GM23338 (cell line): ENCODE measurements at regions not wholly inside any gene's neighbourhood (a gene's known extent, or its start where the extent isn't known, plus 50 kb on each side); places are given as distances from the start of the nearest gene placed in this dataset.
A peak's percentile ranks its signal among the peaks of the same experiment; 100 is the strongest.

Experiments
- ATAC-seq: fragments of 200-7000 bp; cut with Tn5 transposase; 3 replicates; pipeline ENCODE4 v1.9.1; 2020
- DNase-seq: peaks from one replicate; pipeline ENCODE4 v3.0.0-alpha.2; 2015; ENCODE audit warnings: low spot score
- H2AFZ ChIP-seq: fragments of 200-600 bp; sonication (generic); 2 replicates; pipeline ENCODE4 v1.8.0; 2016; ENCODE audit warnings: antibody characterized with exemption, mild to moderate bottlenecking, moderate library complexity
- H3F3A ChIP-seq: fragments of 200-600 bp; sonication (generic); replicated peaks from 2 replicates; pipeline ENCODE4 v1.8.0; 2017; ENCODE audit warnings: antibody characterized with exemption, mixed run types, low read depth
- H3K27ac ChIP-seq: fragments of 200-600 bp; sonication (generic); 2 replicates; pipeline ENCODE4 v1.6.1; 2016; ENCODE audit warnings: low read depth
- H3K27me3 ChIP-seq: fragments of 200-600 bp; sonication (generic); 2 replicates; pipeline ENCODE4 v1.8.0; 2016; ENCODE audit warnings: mild to moderate bottlenecking, mixed run types, moderate library complexity; ENCODE audit not compliant: insufficient read depth
- H3K36me3 ChIP-seq: fragments of 200-600 bp; sonication (generic); 2 replicates; pipeline ENCODE4 v1.8.0; 2016; ENCODE audit warnings: mild to moderate bottlenecking; ENCODE audit not compliant: insufficient read depth
- H3K4me1 ChIP-seq: fragments of 200-600 bp; sonication (generic); 2 replicates; pipeline ENCODE4 v1.8.0; 2016; ENCODE audit warnings: mild to moderate bottlenecking, moderate library complexity; ENCODE audit not compliant: insufficient read depth
- H3K4me2 ChIP-seq: fragments of 200-600 bp; sonication (generic); 2 replicates; pipeline ENCODE4 v1.7.1; 2017; ENCODE audit warnings: mixed run types
- H3K4me3 ChIP-seq: fragments of 200-600 bp; sonication (generic); 2 replicates; pipeline ENCODE4 v1.6.1; 2016; ENCODE audit warnings: mixed run types
- H3K79me2 ChIP-seq: fragments of 200-600 bp; sonication (generic); replicated peaks from 2 replicates; pipeline ENCODE4 v1.8.0; 2017; ENCODE audit warnings: mild to moderate bottlenecking; ENCODE audit not compliant: insufficient read depth
- H3K9me2 ChIP-seq: fragments of 200-600 bp; sonication (generic); 2 replicates; pipeline ENCODE4 v1.8.0; 2017; ENCODE audit not compliant: insufficient read depth
- H4K20me1 ChIP-seq: fragments of 200-600 bp; sonication (generic); replicated peaks from 2 replicates; pipeline ENCODE4 v1.8.0; 2017; ENCODE audit warnings: mild to moderate bottlenecking; ENCODE audit not compliant: insufficient read depth
- H3K27ac Mint-ChIP-seq: 2 replicates; pipeline ENCODE4 v1.8.0; 2020; ENCODE audit warnings: inconsistent platforms, mild to moderate bottlenecking, moderate library complexity, mixed read lengths
- H3K27me3 Mint-ChIP-seq: 3 replicates; pipeline ENCODE4 v1.8.0; 2022; ENCODE audit warnings: low read depth, mild to moderate bottlenecking, moderate library complexity, mixed read lengths, inconsistent platforms; ENCODE audit not compliant: insufficient read depth, poor library complexity
- H3K36me3 Mint-ChIP-seq: 3 replicates; pipeline ENCODE4 v1.8.0; 2021; ENCODE audit warnings: low read depth, mild to moderate bottlenecking, inconsistent platforms, moderate library complexity, mixed read lengths
- H3K4me1 Mint-ChIP-seq: 3 replicates; pipeline ENCODE4 v1.8.0; 2020; ENCODE audit warnings: mild to moderate bottlenecking, inconsistent platforms, mixed read lengths
- H3K4me3 Mint-ChIP-seq: 3 replicates; pipeline ENCODE4 v1.8.0; 2021; ENCODE audit warnings: moderate library complexity, mild to moderate bottlenecking, inconsistent platforms, mixed read lengths
- H3K9me3 Mint-ChIP-seq: 3 replicates; pipeline ENCODE4 v1.8.0; 2020; ENCODE audit warnings: moderate library complexity, mild to moderate bottlenecking, inconsistent platforms, mixed read lengths
- CTCF ChIP-seq, 2 experiments: fragments of 200-600 bp in 1 of 2; sonication (generic) in 1 of 2; conservative IDR thresholded peaks; 2 replicates each; pipeline versions ENCODE4 v1.5.1 to v1.6.1; 2016 to 2017; ENCODE audit warnings: antibody characterized with exemption in 2 of 2, low read depth in 2 of 2, mild to moderate bottlenecking in 2 of 2, moderate library complexity in 1 of 2
- ETS1 ChIP-seq: IDR thresholded peaks from 2 replicates; pipeline ENCODE4 v1.6.1; 2016; ENCODE audit warnings: antibody characterized with exemption
- EZH2 ChIP-seq: fragments of 200-600 bp; sonication (generic); IDR thresholded peaks from one replicate; pipeline ENCODE4 v1.8.0; 2017; ENCODE audit warnings: antibody characterized with exemption, mild to moderate bottlenecking, low read depth; ENCODE audit not compliant: unreplicated experiment
- EZH2phosphoT487 ChIP-seq: fragments of 200-600 bp; sonication (generic); IDR thresholded peaks from one replicate; pipeline ENCODE4 v1.8.1; 2018; ENCODE audit warnings: antibody characterized with exemption; ENCODE audit not compliant: unreplicated experiment
- POLR2AphosphoS5 ChIP-seq: IDR thresholded peaks from 2 replicates; pipeline ENCODE4 v1.6.1; 2016; ENCODE audit warnings: antibody characterized with exemption, low read depth
- STAT1 ChIP-seq: IDR thresholded peaks from one replicate; pipeline ENCODE4 v1.6.1; 2016; ENCODE audit warnings: antibody characterized with exemption; ENCODE audit not compliant: unreplicated experiment
- ZNF462 ChIP-seq: fragments of 250-450 bp; sonication (Bioruptor Pico); IDR thresholded peaks from 2 replicates; pipeline ENCODE4 v1.5.0; 2020; ENCODE audit warnings: mild to moderate bottlenecking, moderate library complexity

GRCh38 chr4:177100307-177100706, 209.4 kb upstream of the NEIL3 start:
- H3K4me3 Mint-ChIP-seq = no peak overlapping the region
- no peaks in the 10 kb centered on the region for H3K9me2 ChIP-seq
- no peaks in the 10 kb centered on the region for H3K9me3 Mint-ChIP-seq
- peaks cover 5% of the 10 kb centered on the region; the same call in 1 of the 3 replicates for H3K4me1 Mint-ChIP-seq
- no peak overlapping the region for H3K4me3 ChIP-seq
- no peaks in the 10 kb centered on the region for H3K27me3 ChIP-seq
- no peaks in the 10 kb centered on the region for H3K79me2 ChIP-seq
- H3K27me3 Mint-ChIP-seq = no peaks in the 10 kb centered on the region
- ATAC-seq (peak; percentile 47; the same call in 2 of the 3 replicates), DNase-seq (peak; percentile 14)
- no peak overlapping the region for H3K4me2 ChIP-seq
- no peaks in the 10 kb centered on the region for H3F3A ChIP-seq
- no peaks in the 10 kb centered on the region for H4K20me1 ChIP-seq
- no peak overlapping the region for H3K27ac Mint-ChIP-seq
- no peak overlapping the region for H3K27ac ChIP-seq
- H3K36me3 Mint-ChIP-seq = no peaks in the 10 kb centered on the region
- no peak for TF ChIP-seq ETS1
- peak in 1 of 2 experiments; percentile 25; a peak in 3 of 4 replicates for TF ChIP-seq CTCF (conservative IDR thresholded peaks at IDR 0.05; ENCODE audit: low read depth in 2 of 2)
- no peak for TF ChIP-seq EZH2
- H3K4me1 ChIP-seq = 0 out of 2 replicates have a peak, but pooled peaks cover 3% of the 10 kb centered on the region
- H3K36me3 ChIP-seq = no peaks in the 10 kb centered on the region
- H2AFZ ChIP-seq = peak overlapping the region; percentile 48; the same call in 1 of the 2 replicates

GRCh38 chr4:177103619-177104018, 206.1 kb upstream of the NEIL3 start:
- Histone ChIP-seq H3K79me2 (no peaks in the 10 kb centered on the region), H3K9me2 (no peaks in the 10 kb centered on the region), H4K20me1 (no peaks in the 10 kb centered on the region), H3F3A (no peaks in the 10 kb centered on the region), H2AFZ (no peak overlapping the region), H3K4me2 (no peak overlapping the region), H3K36me3 (no peaks in the 10 kb centered on the region), H3K27ac (no peak overlapping the region), H3K4me1 (no peaks in the 10 kb centered on the region), H3K27me3 (no peaks in the 10 kb centered on the region), H3K4me3 (no peak overlapping the region)
- Mint-ChIP-seq H3K36me3 (no peaks in the 10 kb centered on the region), H3K27ac (no peak overlapping the region; the same call in 1 of the 2 replicates), H3K4me1 (peaks cover 5% of the 10 kb centered on the region; the same call in 2 of the 3 replicates), H3K4me3 (no peak overlapping the region), H3K27me3 (no peaks in the 10 kb centered on the region), H3K9me3 (no peaks in the 10 kb centered on the region)
- ATAC-seq (no peak), DNase-seq (no peak)
- TF ChIP-seq EZH2phosphoT487 (no peak), POLR2AphosphoS5 (no peak), ETS1 (no peak), ZNF462 (CRISPR knock-in tag) (no peak), STAT1 (no peak), CTCF (conservative IDR thresholded peaks at IDR 0.05; ENCODE audit: low read depth in 2 of 2) (no peak)
